NOMO-1 treated with dmso at 0.1 percent for 144 hours (cell line): ENCODE measurements at regions not wholly inside any gene's neighbourhood (a gene's known extent, or its start where the extent isn't known, plus 50 kb on each side); places are given as distances from the start of the nearest gene placed in this dataset.

Experiments used
- DNase-seq: peaks from one replicate; lab custom pipeline; 2025; ENCODE audit not compliant: unreplicated experiment; lab: John Stamatoyannopoulos, UW

DNA sequence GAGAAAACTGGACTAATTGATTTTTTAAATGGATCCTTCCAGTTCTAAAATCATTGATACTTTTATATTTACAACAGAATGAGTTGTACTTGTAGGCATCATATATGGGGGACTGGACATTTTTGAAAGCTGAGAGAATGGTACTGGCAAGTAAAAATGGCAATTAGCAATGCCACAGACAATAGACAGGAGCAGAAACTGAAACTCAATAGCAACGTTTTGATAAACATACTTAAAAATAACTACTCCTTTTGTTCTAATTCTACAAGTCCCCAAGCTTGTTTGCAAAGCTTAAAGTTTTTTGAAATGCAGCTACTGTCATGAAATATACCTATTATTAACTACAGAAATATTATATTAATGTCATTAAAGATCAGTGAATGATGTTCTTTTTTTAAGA, 52.8 kb upstream of the FBXL7 start:
- DNase-seq = no peak

- no peak for DNase-seq
Measured at GRCh38 chr5:15446552-15446951, 53.4 kb upstream of the FBXL7 start.

- no peak for DNase-seq
Measured at GRCh38 chr5:15442193-15442570, 57.8 kb upstream of the FBXL7 start.

GRCh38 chr5:15441433-15442192, 58.4 kb upstream of the FBXL7 start:
- DNase-seq = no peak

GRCh38 chr5:15440434-15440833, 59.5 kb upstream of the FBXL7 start:
- no peak for DNase-seq

DNA sequence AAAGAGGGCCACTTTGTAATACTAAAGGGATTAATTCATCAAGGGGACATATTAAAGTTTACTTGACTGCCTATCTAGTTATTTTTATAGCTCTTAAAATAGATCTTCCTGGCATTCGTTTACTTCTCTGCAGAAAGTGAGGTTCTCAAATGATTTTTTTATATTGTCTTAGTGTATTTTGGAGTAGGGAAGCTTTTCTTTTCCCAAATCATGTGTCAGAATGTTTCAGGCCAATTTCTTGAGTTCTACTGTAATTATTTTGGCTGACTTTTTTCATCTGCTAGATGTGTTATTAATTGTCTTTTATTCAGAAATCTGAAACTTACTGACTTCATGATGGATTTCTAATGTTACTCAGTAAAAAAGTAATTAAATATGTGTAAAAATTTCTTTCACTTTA, 60.2 kb upstream of the FBXL7 start:
- DNase-seq = no peak

DNA sequence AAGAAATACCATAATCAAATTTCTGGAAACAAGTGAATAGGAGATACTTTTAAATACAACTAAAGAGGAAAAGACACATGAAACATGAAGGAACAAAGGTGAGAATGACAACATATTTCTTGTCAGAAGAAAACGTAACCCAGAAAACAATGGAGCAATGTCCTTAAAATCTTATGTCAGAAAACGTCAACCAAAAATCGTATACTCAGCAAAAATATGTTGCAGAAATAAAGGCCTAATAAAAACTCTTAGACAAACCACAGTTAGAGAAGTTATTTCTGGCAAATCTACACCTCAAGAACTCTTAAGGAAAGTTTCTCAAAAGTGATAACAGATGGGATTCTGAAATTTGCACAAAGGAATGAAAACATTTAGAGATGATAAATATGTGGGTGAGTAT, 66.3 kb upstream of the FBXL7 start:
- DNase-seq = no peak

DNA sequence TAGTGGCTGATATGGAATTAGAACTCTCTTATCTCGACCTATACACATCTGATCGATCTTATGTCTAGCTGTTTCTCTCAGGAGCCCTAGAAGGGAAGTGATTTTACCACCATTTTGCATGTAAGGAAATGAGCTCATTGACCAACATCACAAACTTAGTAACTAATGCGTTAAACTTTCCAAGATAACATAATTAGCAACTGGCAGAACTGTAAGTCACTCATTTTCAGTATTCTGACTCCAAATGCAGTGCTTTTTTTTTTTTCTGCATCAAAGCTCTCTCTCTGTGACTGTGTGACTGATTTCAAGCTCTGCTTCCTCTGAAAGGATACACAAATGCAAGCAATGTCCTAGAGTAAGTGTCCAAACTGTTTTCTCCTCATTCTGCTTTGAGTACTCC, 68.1 kb upstream of the FBXL7 start:
- DNase-seq = no peak

GRCh38 chr5:15425766-15426165, 74.2 kb upstream of the FBXL7 start:
- DNase-seq = no peak

- DNase-seq = no peak
Measured at GRCh38 chr5:15424769-15425168, 75.2 kb upstream of the FBXL7 start.

DNA sequence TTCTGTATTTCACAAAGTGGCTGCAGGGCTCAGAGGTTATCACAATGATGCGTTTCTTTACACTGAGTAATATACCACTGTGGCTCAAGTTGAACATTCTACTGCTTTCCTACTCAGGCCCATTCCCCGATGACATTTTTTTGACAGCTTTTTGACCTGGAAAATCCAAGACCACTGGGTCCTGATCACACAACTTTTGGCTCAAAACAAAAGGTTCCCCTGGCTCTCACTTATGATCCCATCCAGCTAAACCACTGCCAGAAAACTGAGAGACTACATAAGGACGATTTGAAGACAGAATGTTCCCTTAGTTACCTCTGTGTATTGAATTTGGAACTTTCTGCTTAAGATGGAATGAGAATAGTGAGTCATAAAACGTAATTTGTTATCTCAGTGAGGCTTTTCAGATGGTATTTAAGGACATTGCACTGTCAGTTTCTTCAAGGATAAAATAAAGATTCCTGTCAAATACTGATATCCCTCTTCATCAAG, 78.0 kb upstream of the FBXL7 start:
- no peak for DNase-seq

- DNase-seq = no peak
Measured at GRCh38 chr5:15421381-15421780, 78.6 kb upstream of the FBXL7 start.

DNA sequence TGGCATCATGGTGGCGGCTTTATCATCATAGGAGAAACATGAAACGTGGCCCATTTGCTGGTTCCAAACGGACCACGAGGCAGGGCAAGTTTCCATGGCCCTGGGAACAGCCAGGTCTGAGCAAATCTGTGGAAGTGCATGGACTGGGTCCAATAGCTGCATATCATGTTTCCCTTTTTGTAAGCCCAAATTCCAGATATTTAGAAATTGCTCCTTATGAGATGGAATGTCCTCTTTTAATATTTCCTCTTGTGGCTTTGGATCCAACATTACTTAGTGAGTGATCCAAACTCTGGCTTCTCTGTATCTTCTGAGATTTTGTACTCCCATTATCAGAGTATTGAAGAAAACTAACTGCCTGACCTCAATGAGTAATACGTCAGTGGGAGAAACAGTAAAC, 79.8 kb upstream of the FBXL7 start:
- no peak for DNase-seq

- no peak for DNase-seq
Measured at GRCh38 chr5:15417156-15417555, 82.8 kb upstream of the FBXL7 start.

DNA sequence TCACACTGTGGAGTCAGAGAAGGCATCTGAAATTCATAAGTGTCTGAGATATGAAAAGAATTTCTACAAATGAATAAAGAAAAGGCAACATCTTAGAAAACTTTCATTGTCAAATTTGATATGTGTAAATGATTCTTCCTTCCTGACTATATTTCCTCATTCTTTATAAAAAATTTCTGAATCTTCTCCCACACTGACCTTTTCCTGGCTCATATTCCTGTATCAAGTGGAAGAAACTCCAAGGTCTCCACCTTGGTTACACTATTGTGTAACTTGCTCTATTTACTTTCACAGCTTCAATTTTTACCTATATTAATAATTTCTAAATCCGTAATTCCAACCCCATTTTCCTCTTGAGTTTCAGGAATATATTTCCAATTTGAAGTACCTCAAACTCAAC, 93.5 kb upstream of the FBXL7 start:
- no peak for DNase-seq

GRCh38 chr5:15393146-15393545, 106.8 kb upstream of the FBXL7 start:
- no peak for DNase-seq

- no peak for DNase-seq
Measured at GRCh38 chr5:15391704-15392397, 108.1 kb upstream of the FBXL7 start.

DNA sequence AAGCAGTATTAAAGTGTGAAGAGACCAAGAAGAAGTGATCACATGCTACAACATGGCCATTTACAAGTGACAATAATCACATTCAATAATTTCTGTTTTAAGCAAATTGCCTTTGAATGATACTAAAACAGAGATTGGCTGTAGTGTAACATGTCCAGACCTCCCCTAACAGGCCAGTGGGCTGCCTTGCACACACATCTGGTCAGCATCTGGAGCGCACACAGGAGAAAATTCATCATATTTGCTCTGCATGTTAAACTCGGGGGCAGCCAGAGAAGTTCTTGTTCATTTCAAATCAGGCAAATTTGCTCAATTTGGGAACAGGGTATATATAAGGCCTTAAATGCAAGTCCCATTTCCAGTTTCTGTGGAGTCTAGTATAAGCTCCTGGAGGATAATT, 111.1 kb upstream of the FBXL7 start:
- DNase-seq = no peak

DNA sequence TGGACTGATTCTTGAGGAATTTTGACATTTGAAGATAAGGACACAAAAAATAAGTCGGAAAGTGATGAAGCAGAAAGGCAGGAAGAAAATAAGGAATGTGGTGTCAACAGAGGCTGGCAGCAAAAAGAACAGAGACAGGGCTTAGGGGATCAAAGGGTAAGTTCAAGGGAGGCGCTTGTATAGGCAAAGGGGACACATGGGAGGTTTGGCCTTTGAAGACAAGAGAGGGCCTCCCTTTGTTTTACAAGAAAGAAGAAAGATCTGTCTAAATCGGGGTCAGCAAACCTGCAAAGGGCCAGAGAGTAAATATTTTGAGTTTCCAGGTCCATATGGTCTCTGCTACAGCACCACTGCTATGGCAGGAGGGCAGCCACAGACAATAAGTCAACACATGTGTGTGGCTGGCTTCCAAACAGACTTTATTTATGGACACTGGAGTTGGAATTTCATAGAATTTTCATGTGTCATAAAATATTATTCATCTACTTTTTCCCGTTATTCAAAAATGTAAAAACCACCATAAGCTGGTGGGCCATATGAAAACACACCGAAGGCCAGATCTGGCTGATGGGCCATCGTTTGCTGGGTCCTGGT, 112.0 kb upstream of the FBXL7 start:
- no peak for DNase-seq

DNA sequence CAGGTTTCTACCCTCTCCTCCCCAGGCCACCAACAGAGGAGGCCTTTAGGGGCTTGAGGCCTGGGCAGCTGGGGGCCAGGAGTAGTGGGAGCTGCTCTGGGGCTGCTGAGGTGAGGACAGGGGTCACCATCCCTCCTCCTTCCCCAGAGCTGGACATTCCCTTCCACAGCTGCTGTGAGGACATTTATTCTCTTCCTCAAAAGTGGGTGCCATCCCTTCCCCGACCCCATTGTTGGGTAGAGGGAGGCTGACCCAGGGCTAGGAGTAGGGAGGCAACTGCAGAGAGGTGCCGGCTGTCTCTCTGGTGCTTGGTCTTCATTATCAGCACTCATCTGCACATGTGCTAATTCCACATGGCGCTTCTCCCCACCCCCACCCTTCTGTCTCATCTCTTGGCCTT, 113.9 kb upstream of the FBXL7 start:
- no peak for DNase-seq

- no peak for DNase-seq
Measured at GRCh38 chr5:15385553-15385952, 114.4 kb upstream of the FBXL7 start.

GRCh38 chr5:15385037-15385436, 114.9 kb upstream of the FBXL7 start:
- DNase-seq = no peak
